HepG2 (cell line): ENCODE measurements at regions not wholly inside any gene's neighbourhood (a gene's known extent, or its start where the extent isn't known, plus 50 kb on each side); places are given as distances from the start of the nearest gene placed in this dataset.

Experiments used
- ATAC-seq: fragments of 200-7000 bp; cut with Tn5 transposase; 3 replicates; pipeline ENCODE4 v1.9.1; 2020; ENCODE audit warnings: mild to moderate bottlenecking, moderate library complexity
- BruUV-seq: library from RNA; stranded (reverse); fragments of 400-500 nt; replicated peaks from 2 replicates; lab custom pipeline; 2021; lab: Mats Ljungman, UMichigan
- CTCF ChIA-PET: fragments of 300-600 bp; formaldehyde crosslinking; extraction: SDS; loops from one replicate; lab custom pipeline; 2021; ENCODE audit warnings: low total read pairs, inconsistent platforms, low intra/inter-chr PET ratio; lab: Yijun Ruan, JAX
- POLR2A ChIA-PET: fragments of 350-600 bp; sonication (Branson Sonifier 250); formaldehyde crosslinking; loops from one replicate; lab custom pipeline; 2020; ENCODE audit warnings: antibody characterized with exemption, inconsistent platforms; lab: Yijun Ruan, JAX
- DNase-seq: peaks from one replicate; pipeline ENCODE4 v3.0.0-alpha.2; 2015; ENCODE audit warnings: low spot score
- FAIRE-seq: peaks from 3 replicates; lab custom pipeline; 2011; peaks lifted over from hg19 to GRCh38; lab: Jason Lieb, UNC
- H2AFZ ChIP-seq: one replicate; pipeline ENCODE4 v1.6.1; 2011; ENCODE audit warnings: low read length, inconsistent platforms
- H3K27ac ChIP-seq: fragments of 300-600 bp; 3 replicates; pipeline ENCODE4 v1.8.0; 2011; ENCODE audit warnings: mixed run types, mild to moderate bottlenecking, mixed read lengths, low read length, inconsistent platforms; ENCODE audit not compliant: insufficient read depth; ENCODE audit errors: extremely low read length
- H3K27me3 ChIP-seq, 2 experiments: fragments of 200-600 bp in 1 of 2; 2 replicates in 1 of 2; 3 replicates in 1 of 2; pipeline versions ENCODE4 v1.6.0 to v1.8.0; 2011; ENCODE audit warnings: low read length in 2 of 2, mild to moderate bottlenecking in 2 of 2, moderate library complexity in 2 of 2, inconsistent platforms in 1 of 2; ENCODE audit not compliant: insufficient read depth in 2 of 2, control insufficient read depth in 1 of 2
- H3K36me3 ChIP-seq, 2 experiments: fragments of 200-600 bp in 1 of 2; replicated peaks in 1 of 2; 2 replicates in 1 of 2; 3 replicates in 1 of 2; pipeline versions ENCODE4 v1.5.1 to v1.8.0; 2011; ENCODE audit warnings: low read length in 2 of 2, inconsistent platforms in 1 of 2; ENCODE audit not compliant: insufficient read depth in 2 of 2, control insufficient read depth in 1 of 2
- H3K4me1 ChIP-seq: 2 replicates; pipeline ENCODE4 v1.5.1; 2012; ENCODE audit warnings: low read length, inconsistent platforms; ENCODE audit not compliant: insufficient read depth
- H3K4me2 ChIP-seq: 2 replicates; pipeline ENCODE4 v1.6.0; 2011; ENCODE audit warnings: low read depth, low read length, inconsistent platforms
- H3K4me3 ChIP-seq, 3 experiments: fragments of 200-600 bp in 1 of 3; sonication (generic), shearing (Covaris generic) in 1 of 3; replicated peaks in 1 of 3; 2 replicates each; pipeline ENCODE4 v1.5.1; 2011 to 2016; ENCODE audit warnings: low read length in 3 of 3, inconsistent platforms in 2 of 3, low read depth in 2 of 3, mild to moderate bottlenecking in 2 of 3, control low read depth in 1 of 3, mixed read lengths in 1 of 3; ENCODE audit not compliant: insufficient read depth in 1 of 3
- H3K79me2 ChIP-seq: one replicate; pipeline ENCODE4 v1.6.1; 2011; ENCODE audit warnings: low read length, inconsistent platforms; ENCODE audit not compliant: insufficient read depth
- H3K9ac ChIP-seq: 2 replicates; pipeline ENCODE4 v1.6.0; 2011; ENCODE audit warnings: mild to moderate bottlenecking, low read depth, low read length, inconsistent platforms; ENCODE audit not compliant: insufficient read depth
- H3K9me3 ChIP-seq: 2 replicates; pipeline ENCODE4 v1.5.1; 2012; ENCODE audit warnings: mild to moderate bottlenecking, low read length
- H4K20me1 ChIP-seq: 2 replicates; pipeline ENCODE4 v1.6.0; 2011; ENCODE audit warnings: inconsistent platforms, mild to moderate bottlenecking, low read length, moderate library complexity; ENCODE audit not compliant: insufficient read depth
- CREB1 ChIP-seq, 2 experiments: fragments of 450-650 bp in 1 of 2; IDR thresholded peaks; 2 replicates each; pipeline ENCODE4 v1.6.1; 2016 to 2017; ENCODE audit warnings: control low read depth in 1 of 2, mild to moderate bottlenecking in 1 of 2, missing compliant biosample characterization in 1 of 2, missing genetic modification characterization in 1 of 2
- ETV5 ChIP-seq: IDR thresholded peaks from 2 replicates; pipeline ENCODE4 v1.6.1; 2018; ENCODE audit warnings: missing biosample characterization, missing genetic modification reagents, inconsistent platforms, borderline replicate concordance
- ETV6 ChIP-seq: sonication (generic); formaldehyde crosslinking; conservative IDR thresholded peaks from 2 replicates; pipeline ENCODE4 v1.4.0; 2020; ENCODE audit warnings: missing genetic modification reagents
- FOXO1 ChIP-seq: sonication (generic); formaldehyde crosslinking; IDR thresholded peaks from 2 replicates; pipeline ENCODE4 v1.4.0; 2020; ENCODE audit warnings: missing genetic modification reagents
- HES4 ChIP-seq: sonication (generic); formaldehyde crosslinking; IDR thresholded peaks from 2 replicates; pipeline ENCODE4 v1.9.0; 2021; ENCODE audit warnings: mild to moderate bottlenecking, missing genetic modification reagents, borderline replicate concordance
- JDP2 ChIP-seq: sonication (generic); formaldehyde crosslinking; IDR thresholded peaks from 2 replicates; pipeline ENCODE4 v1.8.1; 2022; ENCODE audit warnings: missing genetic modification reagents, borderline replicate concordance
- MYNN ChIP-seq: sonication (generic); formaldehyde crosslinking; IDR thresholded peaks from 2 replicates; pipeline ENCODE4 v1.4.0; 2020; ENCODE audit warnings: mild to moderate bottlenecking, low read depth, missing genetic modification reagents
- NAIF1 ChIP-seq: sonication (generic); formaldehyde crosslinking; IDR thresholded peaks from 2 replicates; pipeline ENCODE4 v1.5.0; 2020; ENCODE audit warnings: mild to moderate bottlenecking, missing genetic modification reagents, borderline replicate concordance
- NFRKB ChIP-seq: fragments of 450-650 bp; IDR thresholded peaks from 2 replicates; pipeline ENCODE4 v1.6.1; 2017
- SALL1 ChIP-seq: sonication (generic); formaldehyde crosslinking; IDR thresholded peaks from 2 replicates; pipeline ENCODE4 v1.8.0; 2022; ENCODE audit warnings: mild to moderate bottlenecking, missing genetic modification reagents
- ZFYVE20 ChIP-seq: sonication (generic); formaldehyde crosslinking; IDR thresholded peaks from 2 replicates; pipeline ENCODE4 v1.8.0; 2023; ENCODE audit warnings: low read depth, mild to moderate bottlenecking, moderate library complexity, missing genetic modification reagents, borderline replicate concordance
- ZNF264 ChIP-seq: sonication (generic); formaldehyde crosslinking; IDR thresholded peaks from 2 replicates; pipeline ENCODE4 v1.4.0; 2020; ENCODE audit warnings: missing genetic modification reagents
- WGBS: methylation state at CpG from one replicate; pipeline ENCODE4 v1.1.6; 2017; ENCODE audit warnings: low lambda C conversion rate; 5-methylcytosine and 5-hydroxymethylcytosine counted together
- in situ Hi-C: cut with HindIII; loops from 2 replicates; pipeline ENCODE4 v1.10.0; 2017; ENCODE audit warnings: low pct_unique_long_range_greater_than_20kb; ENCODE audit not compliant: extremely low pct_ligation_motif_present
- intact Hi-C: fragments of 100-400 bp; cut with micrococcal nuclease; formaldehyde crosslinking; loops from one replicate; pipeline ENCODE4 v1.10.0; 2022; ENCODE audit not compliant: unreplicated experiment
- TF ChIP-seq, protein P1 (sequence below): sonication (generic); formaldehyde crosslinking; IDR thresholded peaks from 2 replicates; pipeline ENCODE4 v1.4.0; 2020; ENCODE audit warnings: missing genetic modification reagents

DNA sequence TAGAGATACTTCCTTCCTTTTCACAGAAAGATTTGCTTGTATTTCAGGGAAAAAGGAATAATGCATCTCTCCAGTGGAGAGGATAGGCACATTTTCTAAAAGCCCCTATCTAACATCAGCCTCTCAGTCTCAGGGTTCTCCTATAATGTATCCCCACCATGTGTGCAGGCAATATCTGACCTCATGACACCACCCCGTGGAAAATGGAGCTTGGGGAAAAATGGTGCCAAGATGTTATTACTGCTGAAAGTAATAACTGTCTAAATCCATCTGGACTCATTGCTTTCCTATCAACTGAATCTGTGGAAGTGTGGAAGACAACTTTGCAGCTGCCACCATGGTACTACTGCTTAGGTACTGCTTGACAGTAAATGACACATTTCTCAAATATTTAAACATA, 574.3 kb downstream of the LRRC70 start:
- Histone ChIP-seq H3K4me3 (no peak overlapping the region), H4K20me1 (no peaks in the 10 kb centered on the region), H3K79me2 (no peaks in the 10 kb centered on the region), H3K4me1 (no peaks in the 10 kb centered on the region), H2AFZ (no peak overlapping the region), H3K9ac (no peak overlapping the region), H3K9me3 (no peaks in the 10 kb centered on the region), H3K4me2 (no peak overlapping the region), H3K36me3 (no peaks in the 10 kb centered on the region), H3K27ac (no peak overlapping the region), H3K27me3 (no peaks in the 10 kb centered on the region)
- DNase-seq (no peak), ATAC-seq (no peak), FAIRE-seq (no peak)
- in situ Hi-C loops = no loop called here
- CTCF ChIA-PET = no interaction called here
- WGBS = 0% methylated on average over 1 of the region's 1 CpG
- intact Hi-C loops = no loop called here
- TF ChIP-seq ETV6 (CRISPR knock-in tag) (no peak), SALL1 (no peak), ZFYVE20 (CRISPR knock-in tag) (no peak), ETV5 (CRISPR knock-in tag) (no peak), NFRKB (no peak), JDP2 (CRISPR knock-in tag) (no peak), FOXO1 (CRISPR knock-in tag) (no peak), MYNN (CRISPR knock-in tag) (no peak), CREB1 (IDR thresholded peaks at IDR 0.05) (no peak), CREB1 (CRISPR knock-in tag; IDR thresholded peaks at IDR 0.05) (no peak), ZNF264 (CRISPR knock-in tag) (no peak), HES4 (CRISPR knock-in tag) (no peak), NAIF1 (CRISPR knock-in tag) (no peak)
- TF ChIP-seq, protein P1, sequence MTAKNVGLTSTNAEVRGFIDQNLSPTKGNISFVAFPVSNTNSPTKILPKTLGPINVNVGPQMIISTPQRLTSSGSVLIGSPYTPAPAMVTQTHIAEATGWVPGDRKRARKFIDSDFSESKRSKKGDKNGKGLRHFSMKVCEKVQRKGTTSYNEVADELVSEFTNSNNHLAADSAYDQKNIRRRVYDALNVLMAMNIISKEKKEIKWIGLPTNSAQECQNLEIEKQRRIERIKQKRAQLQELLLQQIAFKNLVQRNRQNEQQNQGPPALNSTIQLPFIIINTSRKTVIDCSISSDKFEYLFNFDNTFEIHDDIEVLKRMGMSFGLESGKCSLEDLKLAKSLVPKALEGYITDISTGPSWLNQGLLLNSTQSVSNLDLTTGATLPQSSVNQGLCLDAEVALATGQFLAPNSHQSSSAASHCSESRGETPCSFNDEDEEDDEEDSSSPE (CRISPR knock-in tag) = no peak
- no TSS peak for BruUV-seq
- POLR2A ChIA-PET = no interaction called here
